Keratinocyte (primary cell): ENCODE measurements at regions not wholly inside any gene's neighbourhood (a gene's known extent, or its start where the extent isn't known, plus 50 kb on each side); places are given as distances from the start of the nearest gene placed in this dataset.

Experiments
- CTCF ChIP-seq, 3 experiments: IDR thresholded peaks in 1 of 3; conservative IDR thresholded peaks in 1 of 3; optimal IDR thresholded peaks in 1 of 3; 2 replicates in 2 of 3; 3 replicates in 1 of 3; pipeline versions ENCODE3 to v1.5.1; 2011; ENCODE audit warnings: low read length in 3 of 3, mild to moderate bottlenecking in 3 of 3, moderate library complexity in 2 of 3, control low read depth in 1 of 3, inconsistent platforms in 1 of 3; ENCODE audit not compliant: insufficient read depth in 2 of 3; ENCODE audit errors: extremely low read depth in 1 of 3
- EZH2 ChIP-seq: IDR thresholded peaks from one replicate; pipeline ENCODE4 v1.6.1; 2012; ENCODE audit warnings: inconsistent platforms, mild to moderate bottlenecking, low read length, moderate library complexity

- TF ChIP-seq CTCF (optimal IDR thresholded peaks at IDR 0.05 in 1 of 3, IDR thresholded peaks at IDR 0.05 in 1 of 3, conservative IDR thresholded peaks at IDR 0.05 in 1 of 3; ENCODE audit: extremely low read depth in 1 of 3, insufficient read depth in 2 of 3, low read length in 3 of 3): no peak
- TF ChIP-seq EZH2: no peak
Observed at GRCh38 chr4:125179727-125180126, 135.0 kb upstream of the FAT4 start.
